ENCODE measurements at regions not wholly inside any gene's neighbourhood (a gene's known extent, or its start where the extent isn't known, plus 50 kb on each side); places are given as distances from the start of the nearest gene placed in this dataset.

DNA sequence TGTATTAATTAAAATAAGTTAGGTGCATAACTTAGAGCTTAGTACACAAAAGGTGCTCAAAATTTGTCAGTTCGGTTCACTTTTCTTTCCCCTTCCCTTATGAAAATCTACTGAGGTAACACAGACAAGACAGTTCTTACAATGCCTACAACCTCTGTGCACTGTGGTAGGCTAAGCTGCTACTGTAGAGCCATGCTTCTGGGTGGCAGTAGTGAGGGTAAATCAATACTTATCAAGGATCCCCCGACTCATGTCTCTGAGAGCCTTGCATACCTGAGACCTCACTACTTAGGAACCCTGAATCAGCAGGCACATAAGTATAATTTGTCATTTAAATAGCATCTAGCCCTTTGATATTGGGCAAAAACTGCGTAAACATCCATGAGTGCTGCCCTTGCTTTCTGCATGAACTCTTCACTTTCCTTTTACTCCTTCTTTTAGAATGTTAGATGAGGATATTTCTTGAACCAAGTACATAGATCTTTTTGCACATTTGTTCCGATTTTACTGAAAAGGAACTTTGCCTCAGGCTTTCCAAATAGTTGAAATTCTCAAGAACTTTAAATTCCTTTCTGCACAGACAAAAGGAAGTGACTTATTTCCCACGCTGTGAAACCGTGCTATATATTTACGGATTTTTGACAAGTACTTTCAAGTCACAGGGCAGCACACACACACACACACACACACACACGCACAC, 234.4 kb downstream of the TRIB2 start:
- DNase-seq (ENCODE audit: low read depth), result peak; percentile 33
- TF ChIP-seq CTCF (conservative IDR thresholded peaks at IDR 0.05; ENCODE audit: control insufficient read depth, insufficient read depth, low read depth, low read length), result no peak

DNA sequence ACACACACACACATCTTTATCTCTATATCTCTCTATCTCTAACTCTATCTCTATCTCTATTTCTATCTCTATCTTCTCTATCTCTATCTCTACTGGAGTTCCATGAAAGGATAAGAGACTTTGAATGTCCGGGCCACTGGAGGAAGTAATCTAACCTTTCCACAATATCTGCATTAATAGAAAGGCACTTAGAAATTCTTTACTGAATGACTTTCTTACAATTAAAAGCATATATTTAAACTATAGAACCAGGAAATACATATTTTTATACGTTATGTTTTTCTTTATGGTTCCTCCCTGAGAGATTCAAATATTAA, 234.9 kb downstream of the TRIB2 start:
- no peak for DNase-seq (ENCODE audit: low read depth)
- H3K4me3 ChIP-seq (ENCODE audit: control insufficient read depth, low read depth, low read length), result no peak overlapping the region
- TF ChIP-seq CTCF (conservative IDR thresholded peaks at IDR 0.05; ENCODE audit: control insufficient read depth, insufficient read depth, low read depth, low read length), result no peak

More for the DNA sequence above, 234.4 kb downstream of the TRIB2 start:
- H3K4me3 ChIP-seq (ENCODE audit: control insufficient read depth, low read depth, low read length), result no peak overlapping the region

GRCh38 chr2:12953596-12953995, 236.9 kb downstream of the TRIB2 start:
- H3K4me3 ChIP-seq (ENCODE audit: control insufficient read depth, low read depth, low read length), result no peak overlapping the region
- no peak for TF ChIP-seq CTCF (conservative IDR thresholded peaks at IDR 0.05; ENCODE audit: control insufficient read depth, insufficient read depth, low read depth, low read length)
- no peak for DNase-seq (ENCODE audit: low read depth)

DNA sequence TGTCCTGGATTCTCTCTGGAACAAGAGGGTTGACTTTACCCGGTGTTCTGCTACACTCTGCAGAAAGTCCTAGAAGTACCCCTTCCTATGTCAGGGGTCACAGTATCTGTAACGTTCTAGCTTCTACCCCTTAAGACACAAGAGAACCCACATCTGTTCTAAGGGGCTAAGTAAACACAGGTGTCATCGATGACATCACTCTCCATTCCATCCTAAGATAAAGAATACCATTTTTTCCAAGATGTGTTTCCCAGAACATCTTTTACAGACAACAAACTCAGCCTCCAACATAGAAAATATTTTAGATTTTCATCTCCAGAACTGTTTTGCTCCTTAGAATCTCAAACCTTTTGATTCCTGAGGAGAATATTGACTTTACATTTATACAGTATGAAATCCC, 239.1 kb downstream of the TRIB2 start:
- DNase-seq (ENCODE audit: low read depth), result no peak
- TF ChIP-seq CTCF (conservative IDR thresholded peaks at IDR 0.05; ENCODE audit: control insufficient read depth, insufficient read depth, low read depth, low read length), result no peak
- H3K4me3 ChIP-seq (ENCODE audit: control insufficient read depth, low read depth, low read length), result no peak overlapping the region

DNA sequence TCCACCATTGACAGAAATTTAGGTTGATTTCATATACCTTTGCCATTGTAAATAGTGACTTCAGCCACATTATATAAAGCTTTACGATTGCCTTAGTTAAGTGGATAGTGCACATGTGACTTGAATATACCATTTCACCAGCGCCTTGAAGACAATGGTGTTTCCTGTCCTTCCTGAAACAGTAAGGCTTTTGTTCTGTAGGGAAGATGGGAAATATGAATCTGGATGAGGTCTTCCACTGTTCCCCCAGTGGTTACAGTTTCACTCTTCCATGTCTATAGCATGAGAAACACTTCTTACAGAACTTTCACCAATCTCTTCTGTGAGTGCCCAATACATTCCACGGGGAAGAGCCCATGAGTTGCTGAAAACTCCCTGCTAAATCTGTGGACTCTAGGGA, 240.5 kb downstream of the TRIB2 start:
- TF ChIP-seq CTCF (conservative IDR thresholded peaks at IDR 0.05; ENCODE audit: control insufficient read depth, insufficient read depth, low read depth, low read length), result no peak
- DNase-seq (ENCODE audit: low read depth), result no peak
- no peak overlapping the region for H3K4me3 ChIP-seq (ENCODE audit: control insufficient read depth, low read depth, low read length)

- no peak for DNase-seq (ENCODE audit: low read depth)
- H3K4me3 ChIP-seq (ENCODE audit: control insufficient read depth, low read depth, low read length), result no peak overlapping the region
- TF ChIP-seq CTCF (conservative IDR thresholded peaks at IDR 0.05; ENCODE audit: control insufficient read depth, insufficient read depth, low read depth, low read length), result no peak
Observed at GRCh38 chr2:12959935-12960334, 243.2 kb downstream of the TRIB2 start.

- no peak overlapping the region for H3K4me3 ChIP-seq (ENCODE audit: control insufficient read depth, low read depth, low read length)
- no peak for DNase-seq (ENCODE audit: low read depth)
- no peak for TF ChIP-seq CTCF (conservative IDR thresholded peaks at IDR 0.05; ENCODE audit: control insufficient read depth, insufficient read depth, low read depth, low read length)
Observed at GRCh38 chr2:12960671-12961070, 243.9 kb downstream of the TRIB2 start.

All from fibroblast of mammary gland (primary cell).